ENCODE measurements at regions not wholly inside any gene's neighbourhood (a gene's known extent, or its start where the extent isn't known, plus 50 kb on each side); places are given as distances from the start of the nearest gene placed in this dataset.

- no peak for TF ChIP-seq POLR2AphosphoS5 (IDR thresholded peaks at IDR 0.05)
- no peak for TF ChIP-seq POLR2A (IDR thresholded peaks at IDR 0.05)
- TF ChIP-seq CTCF (IDR thresholded peaks at IDR 0.05), result no peak
These were observed 562.0 kb upstream of the CFAP20DC start for GRCh38 chr3:59611649-59612443.
